ENCODE measurements at regions not wholly inside any gene's neighbourhood (a gene's known extent, or its start where the extent isn't known, plus 50 kb on each side); places are given as distances from the start of the nearest gene placed in this dataset.

DNA sequence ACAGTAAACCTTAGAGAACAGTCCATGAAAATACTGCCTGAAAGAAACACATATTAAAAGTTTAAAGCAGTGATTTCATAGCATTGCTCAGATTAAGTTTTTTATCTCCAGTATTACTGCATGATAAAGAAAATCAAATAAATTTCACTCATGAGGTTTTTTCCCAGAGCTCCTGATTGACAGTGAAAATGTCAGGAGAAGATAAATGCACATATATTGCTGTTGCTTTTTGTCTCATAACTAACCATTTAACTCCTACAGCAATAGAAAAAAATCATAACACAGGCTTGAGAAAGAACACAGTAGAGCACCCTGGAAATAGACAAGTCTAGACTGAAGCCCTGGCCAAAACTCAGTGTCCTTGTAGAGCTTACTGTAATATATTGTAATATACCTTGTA is 391.0 kb downstream of the TMX3 start:
- DNase-seq, result no peak

DNA sequence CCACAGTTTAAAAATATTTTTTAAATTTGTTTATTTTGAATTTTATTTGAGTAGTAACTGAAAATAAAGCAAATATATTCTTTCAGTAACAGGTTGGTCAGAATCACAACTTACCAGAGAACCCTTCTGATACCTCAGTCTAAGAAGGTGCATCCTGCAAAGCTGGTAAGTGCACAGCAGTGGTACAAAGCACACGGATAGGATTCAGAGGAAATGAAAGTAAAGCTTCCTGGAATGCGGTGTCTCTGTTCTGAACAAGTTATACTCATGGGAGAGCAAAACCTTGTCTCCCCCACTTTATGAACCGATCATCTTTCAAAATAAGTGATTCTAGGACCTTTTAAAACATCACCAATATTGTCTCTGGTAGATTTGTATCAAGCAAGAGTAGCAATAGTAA is 398.3 kb downstream of the TMX3 start:
- no peak for DNase-seq

DNA sequence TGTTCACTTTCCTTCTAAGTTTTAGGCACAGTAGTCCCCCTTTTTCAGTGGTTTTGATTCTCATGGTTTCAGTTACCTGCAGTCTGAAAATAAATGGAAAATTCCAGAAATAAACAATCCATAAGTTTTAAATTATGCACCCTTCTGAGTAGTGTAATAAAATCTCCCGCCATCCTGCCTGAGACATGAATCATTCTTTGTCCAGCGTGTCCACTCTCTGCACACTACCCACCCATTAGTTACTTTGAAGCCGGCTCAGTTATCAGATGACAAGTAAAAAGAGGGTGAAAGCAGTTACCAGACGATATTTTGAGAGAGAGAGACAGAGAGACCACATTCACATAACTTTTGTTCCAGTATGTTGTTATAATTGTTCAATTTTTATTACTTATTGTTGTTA is 400.5 kb downstream of the TMX3 start:
- DNase-seq, result no peak

DNA sequence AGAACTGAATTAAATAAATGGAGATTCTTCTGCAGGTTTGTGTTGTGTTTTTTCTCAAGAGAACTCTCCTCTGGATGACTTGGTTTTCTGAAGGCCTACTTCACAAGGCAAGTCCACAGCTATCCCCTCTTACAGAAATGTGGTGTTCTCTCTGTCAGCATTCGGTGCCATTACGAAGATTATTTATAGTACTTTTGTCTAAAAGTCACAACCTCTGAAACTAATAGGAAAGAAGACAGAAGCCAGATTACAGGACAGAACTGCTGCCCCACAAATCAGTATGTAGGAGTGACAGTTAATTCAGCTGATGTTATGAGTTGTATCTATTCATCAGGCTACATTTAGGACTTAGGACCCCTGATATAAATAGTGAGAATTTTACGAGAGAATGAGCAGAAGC is 413.5 kb downstream of the TMX3 start:
- DNase-seq, result no peak

DNA sequence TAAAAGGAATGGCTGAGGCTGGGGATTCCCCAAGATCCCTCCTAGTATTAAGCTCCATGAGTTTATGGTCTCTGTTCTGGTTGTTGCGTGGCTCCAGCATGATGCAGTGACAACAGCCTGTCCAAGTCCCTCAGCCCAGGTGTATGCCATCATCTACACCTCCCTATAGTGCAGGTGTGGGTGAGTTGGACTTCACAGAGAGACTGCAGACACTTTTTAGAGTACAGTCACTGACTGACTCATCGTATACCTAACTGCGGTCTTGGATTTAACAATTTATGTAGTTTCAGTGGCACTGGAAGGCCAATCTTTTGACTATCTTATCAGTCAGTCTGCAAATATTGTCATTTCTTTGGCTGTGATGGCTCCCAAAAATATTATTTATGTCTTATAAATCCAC is 415.0 kb downstream of the TMX3 start:
- DNase-seq, result no peak

DNA sequence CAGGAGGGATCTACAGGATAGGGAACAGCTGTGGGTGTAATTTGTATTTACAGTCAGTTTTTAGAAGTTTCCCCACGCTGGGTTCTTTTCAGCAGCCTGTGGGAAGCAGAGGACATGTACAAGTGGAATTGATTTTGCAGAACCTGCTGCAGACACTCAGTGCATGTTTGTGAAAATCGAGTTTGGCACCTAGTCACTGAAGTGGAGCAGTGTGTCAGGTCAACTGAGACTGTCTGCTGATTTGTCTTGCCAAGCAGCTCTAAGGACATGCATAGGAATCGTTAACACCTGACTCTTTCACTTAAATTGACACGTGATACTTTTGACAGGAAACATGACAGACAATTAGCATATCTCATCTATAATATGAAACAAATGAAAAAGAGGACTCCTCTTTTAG is 416.6 kb downstream of the TMX3 start:
- no peak for DNase-seq

DNA sequence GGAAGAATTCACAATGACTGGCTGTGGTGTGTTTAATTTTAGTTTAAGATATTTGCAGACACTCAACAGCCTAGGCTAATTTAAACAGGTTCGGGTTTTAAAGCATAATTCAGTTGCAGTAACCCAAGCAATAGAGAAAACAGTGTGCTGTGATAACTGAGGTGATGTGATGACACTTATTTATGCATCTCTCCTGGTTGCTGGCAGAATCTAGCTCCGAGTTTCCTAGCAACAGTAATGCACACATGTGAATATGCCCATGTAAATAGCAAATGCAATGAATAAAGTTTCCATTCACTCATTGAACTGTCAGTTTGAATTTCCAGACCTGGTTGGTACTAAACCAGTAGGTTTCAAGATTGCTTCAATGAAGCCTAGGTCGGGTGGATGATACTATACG is 426.5 kb downstream of the TMX3 start:
- DNase-seq, result no peak

DNA sequence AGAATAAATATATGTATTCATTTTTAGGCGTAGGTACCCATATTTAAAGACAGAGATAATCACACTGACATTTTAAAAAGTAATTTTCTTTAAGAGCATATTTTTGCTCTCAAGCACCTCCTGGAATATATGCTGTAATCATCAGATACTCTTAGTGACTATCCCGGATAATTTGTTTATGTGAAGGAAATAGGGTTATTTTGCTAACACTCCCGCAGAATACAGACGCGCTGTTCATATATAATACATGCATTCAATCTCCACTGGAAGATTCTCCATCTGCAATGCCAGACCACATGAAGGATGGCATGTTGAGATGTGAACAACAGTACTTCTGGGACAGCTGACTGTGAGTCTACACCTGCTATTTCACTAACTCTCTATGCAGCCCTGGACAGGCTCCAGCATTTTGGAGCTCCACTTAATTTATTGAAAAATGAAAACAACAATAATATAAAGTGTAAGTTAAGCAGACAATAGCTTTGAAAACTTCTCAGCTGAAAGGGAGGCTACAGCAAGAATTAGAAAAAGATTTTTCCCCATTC is 430.6 kb downstream of the TMX3 start:
- DNase-seq, result no peak

DNA sequence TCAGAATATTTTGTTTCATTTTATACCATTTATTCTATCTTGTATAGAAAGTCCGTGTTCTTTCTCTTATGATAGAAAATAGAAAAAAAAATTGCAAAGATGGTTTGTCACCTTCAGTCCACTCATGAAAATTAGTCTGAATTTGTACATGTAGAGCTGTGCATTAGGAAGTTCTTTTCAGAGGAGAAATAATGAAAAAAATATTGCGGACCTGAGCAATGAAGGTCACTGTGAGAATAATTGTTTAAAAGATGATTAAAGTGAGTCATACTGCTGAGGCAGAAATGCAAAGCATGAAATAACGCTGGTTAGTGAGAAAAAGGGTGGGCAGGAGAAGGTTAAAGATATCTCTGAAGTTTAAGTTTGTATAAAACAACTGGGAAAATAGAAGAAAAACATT is 431.1 kb downstream of the TMX3 start:
- no peak for DNase-seq

DNA sequence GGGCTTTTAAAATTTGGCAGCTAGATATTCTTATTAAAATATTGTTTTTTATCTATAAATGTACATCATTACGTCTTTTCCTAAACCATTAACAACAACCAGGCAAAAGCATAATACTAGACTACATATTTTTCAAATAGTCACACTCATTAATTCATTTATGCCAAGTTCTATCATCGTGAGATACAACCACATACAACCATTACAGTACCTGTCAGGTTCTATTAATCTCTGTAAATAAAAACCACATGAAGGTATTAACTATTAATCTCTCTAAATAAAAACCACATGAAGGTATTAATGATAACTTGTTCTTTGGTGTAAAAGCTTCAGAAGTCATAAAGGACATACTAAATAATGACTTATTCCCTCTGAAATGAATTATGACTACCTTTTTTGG is 432.7 kb downstream of the TMX3 start:
- no peak for DNase-seq

DNA sequence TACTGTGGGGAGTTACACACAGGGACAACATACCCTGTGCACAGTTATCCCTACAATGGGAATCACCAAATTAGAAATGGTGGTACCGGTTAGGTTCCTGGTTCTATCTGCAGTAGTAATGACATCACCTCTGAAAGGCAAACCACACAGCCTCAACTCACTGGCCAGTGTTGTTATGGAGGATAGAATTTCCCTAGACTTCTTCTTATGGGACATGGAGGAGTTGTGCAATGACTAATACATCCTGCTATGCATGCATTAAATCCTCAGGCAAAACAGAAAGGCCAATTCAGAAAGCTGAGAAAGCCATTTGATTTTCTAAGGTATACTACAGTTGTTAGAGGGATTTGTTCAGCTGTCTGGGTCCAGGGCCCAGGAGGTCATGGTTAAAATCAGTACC is 439.3 kb downstream of the TMX3 start:
- no peak for DNase-seq

DNA sequence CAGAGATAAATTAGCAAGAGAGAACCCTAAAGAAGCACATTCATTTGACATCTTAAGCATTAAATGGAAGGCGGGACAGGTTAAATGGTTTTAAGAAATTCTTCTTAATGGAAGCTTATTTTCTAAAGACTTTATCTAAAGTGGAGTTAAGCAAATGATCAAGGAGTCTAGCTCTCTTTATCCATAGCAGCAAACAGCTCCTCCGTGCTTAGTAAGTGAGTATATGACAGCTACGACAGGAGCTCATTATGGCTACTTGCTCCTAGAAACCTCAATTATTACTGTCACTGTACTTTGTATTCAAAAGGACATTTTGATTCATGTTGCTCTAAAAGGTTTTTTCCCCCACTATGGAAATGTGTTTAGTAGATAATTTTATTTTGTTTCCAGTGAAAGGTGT is 444.9 kb downstream of the TMX3 start:
- DNase-seq, result no peak

DNA sequence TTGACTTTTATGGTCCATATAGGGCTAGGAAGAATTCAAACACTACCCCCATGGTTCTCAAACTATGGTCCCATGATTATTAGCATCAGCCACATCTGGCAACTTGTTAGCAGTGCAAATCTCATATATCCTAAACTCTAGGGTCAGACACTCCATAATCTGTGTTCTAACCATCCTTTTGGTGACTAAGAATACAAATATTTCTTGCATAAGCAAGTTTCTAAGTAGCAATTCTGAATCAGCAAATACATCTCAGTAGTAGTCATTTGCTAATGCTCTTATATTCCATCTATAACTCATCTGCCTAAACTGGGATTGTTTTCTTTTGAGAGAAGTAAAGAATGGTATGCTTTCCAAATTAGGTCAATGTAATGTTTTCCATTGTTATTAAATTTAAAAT is 447.3 kb downstream of the TMX3 start:
- DNase-seq, result no peak

DNA sequence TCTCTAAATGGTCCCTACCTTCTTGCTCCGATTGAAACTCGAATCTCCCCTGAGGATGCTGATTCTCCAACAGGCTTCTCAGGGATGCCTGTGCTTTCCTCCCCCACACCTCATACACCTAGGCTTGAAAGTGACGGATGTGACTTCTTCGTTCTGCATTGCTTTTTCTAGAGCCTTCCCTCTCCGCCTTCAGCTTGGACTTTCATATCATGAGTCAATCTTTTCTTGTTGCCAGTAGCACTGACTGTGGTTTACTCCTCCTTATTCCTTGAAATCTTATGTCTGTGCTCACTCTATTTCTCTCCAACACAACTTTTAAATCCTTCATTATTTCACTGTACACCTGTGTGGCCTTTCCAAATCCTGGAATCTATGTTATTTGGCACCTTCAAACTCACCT is 451.4 kb downstream of the TMX3 start:
- DNase-seq, result no peak

DNA sequence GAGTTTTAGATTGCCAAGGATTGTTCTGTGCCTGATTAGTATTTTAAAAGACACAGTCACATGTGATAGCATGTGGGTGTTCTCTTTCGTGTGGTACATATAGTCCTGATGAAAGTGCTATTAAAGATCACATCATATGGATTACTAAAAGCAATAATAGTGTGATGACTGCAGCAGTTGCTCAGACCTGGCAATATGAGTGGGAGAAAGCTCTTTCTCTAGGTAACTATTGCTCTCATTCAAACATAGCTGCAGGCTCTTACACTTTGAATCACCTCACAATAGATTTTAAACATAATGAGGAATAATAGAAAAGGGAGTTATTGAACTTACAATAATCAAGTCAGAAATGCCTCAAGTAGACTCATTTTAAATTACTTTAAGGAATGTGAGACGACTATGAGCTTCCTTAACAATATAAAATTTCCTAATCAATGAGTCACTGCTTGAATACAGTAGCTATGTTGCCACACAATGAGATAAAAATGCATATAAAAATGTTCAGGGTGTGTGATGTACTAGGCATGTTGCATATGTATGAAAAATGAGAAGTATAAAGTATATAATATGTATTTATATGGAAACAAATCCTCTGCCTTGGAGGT is 452.1 kb downstream of the TMX3 start:
- no peak for DNase-seq

DNA sequence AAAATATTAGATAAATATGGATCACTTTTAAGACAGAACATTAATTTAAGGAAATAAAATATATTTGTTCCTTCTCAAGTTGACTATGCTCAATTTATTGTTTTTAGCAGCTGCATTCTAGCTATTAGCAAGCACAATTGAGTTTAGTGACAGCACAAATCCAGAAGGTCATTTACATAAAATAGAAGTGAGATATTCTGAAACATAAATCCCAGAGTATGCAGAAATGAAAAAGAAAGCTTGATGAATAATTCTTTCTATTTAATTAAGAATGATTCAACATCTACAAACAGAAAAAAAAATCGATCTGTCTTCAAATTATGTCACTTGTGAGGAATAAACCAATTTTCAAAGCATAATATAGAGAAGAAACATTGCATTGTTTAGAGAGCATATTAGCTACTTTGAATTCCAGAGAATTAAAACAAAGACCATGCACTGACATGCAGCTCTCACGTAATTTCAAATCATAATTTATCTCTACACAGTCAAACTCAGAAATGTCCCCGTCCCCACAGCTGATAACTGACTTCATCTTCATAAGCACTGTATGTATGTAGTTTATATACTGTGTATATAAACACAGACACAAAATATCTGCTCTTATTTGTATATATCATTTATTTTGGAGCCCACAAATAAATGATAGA is 458.4 kb downstream of the TMX3 start:
- no peak for DNase-seq

DNA sequence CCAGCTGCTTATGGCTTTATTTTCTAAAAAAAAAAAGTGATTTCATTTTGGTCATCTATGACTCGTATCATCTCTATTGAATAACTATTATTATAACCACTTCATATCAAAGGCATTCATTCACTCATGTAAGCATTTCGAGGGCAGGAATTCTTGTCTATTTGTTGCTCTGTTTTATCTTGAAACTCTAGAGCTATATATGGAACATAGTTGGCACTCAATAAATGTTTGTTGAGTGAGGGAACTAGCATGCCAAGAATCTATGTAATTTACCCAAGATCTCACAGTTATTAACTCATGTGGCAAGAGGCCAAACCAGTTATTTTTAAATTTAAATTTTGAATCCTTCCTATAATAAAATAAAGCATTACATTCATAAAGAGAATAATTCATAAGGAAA is 470.1 kb downstream of the TMX3 start:
- no peak for DNase-seq

DNA sequence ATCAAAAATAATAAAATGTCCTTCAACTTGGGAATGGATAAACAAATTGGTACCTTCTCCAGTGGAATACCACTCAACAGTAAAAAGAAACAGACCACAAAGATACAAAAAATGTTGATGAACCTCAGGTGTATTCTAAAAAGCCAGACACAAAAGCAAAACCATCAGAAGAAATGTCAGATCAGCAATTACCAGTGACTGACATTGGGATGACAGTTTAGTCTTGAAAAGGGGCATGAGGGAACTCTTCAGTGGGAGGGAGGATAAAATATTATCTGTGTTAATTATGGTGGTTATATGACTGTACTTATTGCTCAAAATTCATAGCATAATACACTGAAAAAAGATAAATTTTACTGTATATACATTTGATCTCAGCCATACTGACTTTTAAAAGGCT is 473.0 kb downstream of the TMX3 start:
- no peak for DNase-seq

DNA sequence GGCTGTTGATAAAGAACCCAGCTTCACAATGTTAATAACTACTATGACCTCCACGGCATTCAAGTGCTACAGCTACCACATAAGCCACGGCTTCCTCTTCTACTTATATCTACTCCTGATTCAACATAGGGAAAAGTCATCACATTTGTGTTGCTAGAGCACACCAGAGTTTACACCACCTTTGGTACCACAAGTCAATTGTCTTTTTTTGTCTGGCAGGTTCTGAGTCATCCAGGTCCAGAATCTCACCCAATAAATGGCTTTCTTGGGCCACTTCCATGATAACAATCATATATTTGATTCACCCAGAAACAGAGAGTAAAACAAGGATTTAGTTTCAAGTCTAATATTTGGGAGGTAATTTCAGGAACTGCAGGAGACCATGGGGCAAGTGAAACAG is 480.2 kb downstream of the TMX3 start:
- no peak for DNase-seq

DNA sequence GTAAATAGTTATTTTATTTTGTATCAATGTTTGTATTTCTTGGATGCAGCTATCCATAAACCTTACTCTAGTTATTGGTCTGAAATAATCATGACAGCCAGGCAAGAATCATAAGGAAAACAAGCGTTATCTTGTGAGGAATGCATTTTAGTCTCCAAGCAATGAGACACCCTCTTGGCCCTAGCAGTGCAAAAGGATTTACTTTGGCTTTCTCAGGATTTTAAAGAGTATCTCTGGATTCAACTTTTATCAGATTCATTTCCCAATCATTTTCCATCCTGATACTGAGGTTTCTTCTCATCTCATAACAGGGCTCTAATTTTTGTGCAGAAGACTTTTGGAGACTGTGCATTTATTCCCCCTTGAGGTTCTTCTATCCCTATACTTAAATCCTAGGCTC is 480.8 kb downstream of the TMX3 start:
- no peak for DNase-seq

DNA sequence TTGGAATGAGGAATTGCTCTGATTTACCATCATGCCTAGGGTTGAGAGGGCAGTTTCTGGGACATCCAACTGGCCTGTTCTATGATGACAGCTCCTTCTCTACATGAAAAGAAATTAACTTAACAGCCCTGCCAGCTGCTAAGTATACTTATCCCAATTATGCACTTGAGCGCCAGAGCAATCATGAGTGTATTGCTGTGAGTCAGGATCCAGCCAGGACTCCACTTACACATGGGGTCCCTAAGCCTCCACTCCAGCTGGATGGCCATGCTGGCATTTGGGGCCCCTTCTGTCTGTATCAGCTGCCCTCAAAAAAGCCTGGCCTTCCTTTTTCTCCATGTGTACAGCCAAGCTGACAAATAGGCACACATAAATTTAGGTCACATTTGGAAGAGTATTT is 481.9 kb downstream of the TMX3 start:
- DNase-seq, result no peak

DNA sequence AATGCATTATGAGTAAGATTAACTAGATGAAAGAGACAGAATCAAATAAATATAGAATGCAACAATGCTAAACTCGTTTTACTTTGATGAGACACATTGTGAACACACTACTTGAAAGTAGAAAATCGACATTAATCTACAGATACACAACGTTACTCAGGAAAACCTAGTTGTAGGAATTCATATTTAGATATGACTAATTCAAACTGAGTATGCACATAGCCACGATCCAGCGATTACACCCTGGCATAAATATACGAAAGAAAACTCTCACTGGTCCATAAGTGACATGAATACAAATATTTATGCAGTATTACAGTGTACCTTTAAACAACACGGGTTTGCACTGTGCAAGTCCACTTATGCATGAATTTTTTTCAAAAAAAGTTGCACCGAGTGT is 485.6 kb downstream of the TMX3 start:
- DNase-seq, result no peak

DNA sequence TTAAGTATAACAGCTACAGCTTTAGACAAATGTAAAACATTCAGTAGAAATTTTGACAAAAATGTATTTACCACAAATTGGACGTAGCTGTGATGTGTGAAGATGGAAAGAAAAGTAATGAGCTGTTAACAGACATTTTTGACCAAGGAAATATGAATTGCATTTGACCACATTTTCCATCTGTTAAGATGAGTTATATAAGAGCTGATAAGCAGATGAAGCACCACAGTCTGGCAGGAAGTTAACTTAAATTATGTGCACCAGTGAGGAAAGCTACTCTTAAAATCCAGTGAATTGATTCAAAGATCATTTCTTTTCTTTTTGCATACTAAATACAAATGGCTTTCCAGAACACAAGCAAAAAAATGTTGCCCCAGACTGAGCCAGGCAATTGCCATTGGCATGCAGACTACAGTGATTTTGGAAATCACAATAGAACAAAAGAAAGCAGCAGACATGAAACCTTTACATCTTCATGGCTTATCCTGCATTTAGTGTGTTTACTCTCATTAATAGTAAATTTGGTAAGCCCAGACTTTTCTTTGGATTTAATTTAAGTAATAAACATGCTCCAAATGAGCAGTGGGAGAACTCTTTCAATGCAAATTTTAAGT is 493.7 kb downstream of the TMX3 start:
- no peak for DNase-seq

DNA sequence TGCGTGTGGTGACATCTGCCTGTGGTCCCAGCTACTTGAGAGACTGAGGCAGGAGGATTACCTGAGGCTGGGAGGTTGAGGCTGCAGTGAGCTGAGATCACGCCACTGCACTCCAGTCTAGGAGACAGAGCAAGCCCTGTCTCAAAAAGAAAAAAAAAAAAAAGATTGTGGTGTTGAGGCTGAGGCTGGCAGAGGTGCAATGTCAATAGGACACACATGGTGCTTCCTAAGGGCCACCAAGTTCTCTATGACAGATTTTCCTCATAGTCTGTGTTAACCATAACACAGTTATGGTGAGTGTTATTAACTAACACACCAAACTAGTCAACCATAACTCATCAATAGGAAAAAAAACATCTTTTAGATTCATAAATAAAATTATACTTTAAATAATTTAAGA is 494.4 kb downstream of the TMX3 start:
- DNase-seq, result no peak

DNA sequence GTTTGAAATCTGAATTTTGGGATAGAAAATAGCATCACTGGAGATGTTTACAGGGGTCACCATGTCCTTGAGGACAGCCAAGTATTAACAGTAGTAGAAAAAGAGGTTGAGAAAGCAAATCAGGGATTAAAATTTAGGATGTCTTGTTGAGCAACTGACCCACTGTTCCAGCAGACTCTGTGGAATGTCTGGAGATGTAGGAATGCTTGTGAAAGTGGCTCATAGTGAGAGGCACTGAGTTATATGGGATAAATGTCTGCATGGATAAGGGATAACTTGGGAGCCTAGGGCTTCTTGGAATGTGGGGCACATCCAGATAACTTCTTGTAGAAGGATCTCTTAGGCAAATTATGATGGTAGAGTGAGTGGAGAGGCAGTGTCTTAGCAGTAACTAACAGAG is 495.0 kb downstream of the TMX3 start:
- DNase-seq, result no peak
